ENCODE measurements at regions not wholly inside any gene's neighbourhood (a gene's known extent, or its start where the extent isn't known, plus 50 kb on each side); places are given as distances from the start of the nearest gene placed in this dataset.
A peak's percentile ranks its signal among the peaks of the same experiment; 100 is the strongest.
"Not testable (repeated sequence)": the region's sequence is repeated elsewhere in the genome, so short reads cannot be mapped to it uniquely, and the experiment has no call there.

DNA sequence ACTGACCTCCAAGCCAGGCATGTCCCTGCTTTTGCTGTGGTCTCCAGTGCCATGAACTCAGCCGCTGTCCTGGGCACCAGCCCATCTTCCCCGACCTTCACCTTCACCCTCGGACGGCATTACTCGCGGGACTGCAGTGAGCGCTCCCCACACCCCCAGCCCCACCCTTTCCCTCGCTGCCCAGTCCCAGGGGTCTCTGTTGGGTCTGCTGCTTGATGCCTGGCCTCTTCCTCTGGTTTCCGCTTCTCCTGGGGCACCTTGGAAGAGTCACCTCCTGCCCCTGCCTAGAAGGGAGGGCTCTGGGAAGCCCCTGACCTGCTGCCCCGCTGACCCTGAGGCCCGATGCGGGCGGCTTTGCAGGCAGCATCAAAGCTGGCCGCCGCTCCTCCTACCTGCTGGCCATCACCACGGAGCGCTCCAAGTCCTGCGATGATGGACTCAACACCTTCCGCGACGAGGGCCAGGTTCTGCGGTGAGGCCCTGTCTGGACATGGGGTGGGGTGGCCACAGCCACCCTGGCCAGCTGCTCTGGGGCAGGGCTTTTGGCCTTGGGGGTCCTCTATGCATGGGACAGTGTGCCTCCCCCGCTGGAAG is 102.3 kb downstream of the ZNF267 start:
- not testable (repeated sequence) for DNase-seq (ENCODE audit: low read depth in 2 of 2)

DNA sequence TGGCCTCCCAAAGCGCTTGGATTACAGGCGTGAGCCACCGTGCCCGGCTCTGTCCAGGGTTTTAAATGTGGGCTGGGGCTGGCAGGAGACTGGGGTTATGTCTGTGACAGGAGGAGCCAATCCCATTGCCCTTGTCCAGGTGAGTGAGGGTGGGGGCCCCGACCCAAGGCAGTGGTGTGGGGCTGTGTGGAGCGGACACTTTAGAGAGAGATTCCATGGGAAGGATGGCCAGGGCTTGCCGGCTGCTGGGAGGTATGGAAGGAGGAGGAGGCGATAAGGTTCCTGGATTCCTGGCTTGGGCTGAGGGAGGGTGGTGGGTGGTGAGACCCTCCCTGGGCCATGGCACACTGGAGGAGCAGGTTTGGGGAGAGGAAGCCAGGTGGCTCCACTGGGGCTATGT is 104.9 kb downstream of the ZNF267 start:
- DNase-seq (ENCODE audit: low read depth in 2 of 2), result not testable (repeated sequence)

DNA sequence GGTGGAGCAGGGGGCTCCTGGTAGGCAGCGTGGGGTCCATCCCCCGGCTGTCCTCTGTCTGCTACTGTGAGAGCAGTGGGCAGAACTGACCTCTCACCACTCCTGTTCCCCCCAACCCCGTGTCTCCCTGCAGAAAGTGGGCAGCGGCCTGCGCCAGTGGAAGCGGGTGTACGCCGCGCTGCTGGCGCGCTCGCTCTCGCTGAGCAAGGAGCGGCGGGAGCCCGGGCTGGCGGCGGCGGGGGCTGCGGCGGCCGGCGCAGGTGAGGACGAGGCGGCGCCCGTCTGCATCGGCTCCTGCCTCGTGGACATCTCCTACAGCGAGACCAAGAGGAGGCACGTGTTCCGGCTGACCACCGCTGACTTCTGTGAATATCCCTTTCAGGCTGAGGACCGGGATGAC is 108.1 kb downstream of the ZNF267 start:
- not testable (repeated sequence) for DNase-seq (ENCODE audit: low read depth in 2 of 2)

DNA sequence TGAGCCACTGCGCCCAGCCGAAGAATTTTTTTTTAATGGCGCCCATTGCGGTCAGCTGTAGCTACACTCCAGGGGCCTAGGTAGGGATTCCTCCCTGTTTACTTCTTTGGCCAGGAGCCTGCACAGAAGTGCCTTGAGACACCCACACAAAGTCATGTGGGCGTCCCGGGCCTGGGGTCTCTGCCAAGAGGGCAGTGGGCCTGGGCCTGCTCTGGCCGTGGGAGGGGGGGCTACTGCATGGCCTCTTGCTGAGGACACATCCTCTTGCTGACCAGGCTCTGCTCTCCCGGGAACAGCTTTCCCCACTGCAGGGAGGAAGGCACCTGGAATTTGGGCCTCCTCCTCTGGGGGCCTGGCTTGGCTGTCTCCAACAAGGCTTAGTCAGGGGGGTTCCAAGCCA is 109.4 kb downstream of the ZNF267 start:
- DNase-seq (ENCODE audit: low read depth in 2 of 2), result not testable (repeated sequence)

DNA sequence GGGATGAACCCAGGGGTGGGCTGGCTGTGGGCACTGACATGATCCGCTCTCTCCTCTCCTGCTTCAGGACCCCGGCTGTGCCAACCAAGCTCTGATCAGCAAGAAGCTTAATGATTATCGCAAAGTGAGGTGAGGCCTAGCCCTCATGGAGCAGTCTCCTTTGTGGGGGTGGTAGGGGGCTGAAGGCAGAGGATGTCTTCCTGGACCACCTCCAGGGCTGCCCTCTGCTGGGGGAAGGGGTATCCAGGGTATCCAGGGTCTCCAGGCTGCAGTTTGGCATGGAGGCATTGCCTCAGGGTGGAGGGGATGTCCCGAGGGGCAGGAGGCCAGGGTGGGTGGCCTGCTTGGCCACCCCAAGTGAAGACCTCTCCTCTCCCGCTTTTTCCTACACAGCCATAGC is 110.1 kb downstream of the ZNF267 start:
- DNase-seq (ENCODE audit: low read depth in 2 of 2), result not testable (repeated sequence)

DNA sequence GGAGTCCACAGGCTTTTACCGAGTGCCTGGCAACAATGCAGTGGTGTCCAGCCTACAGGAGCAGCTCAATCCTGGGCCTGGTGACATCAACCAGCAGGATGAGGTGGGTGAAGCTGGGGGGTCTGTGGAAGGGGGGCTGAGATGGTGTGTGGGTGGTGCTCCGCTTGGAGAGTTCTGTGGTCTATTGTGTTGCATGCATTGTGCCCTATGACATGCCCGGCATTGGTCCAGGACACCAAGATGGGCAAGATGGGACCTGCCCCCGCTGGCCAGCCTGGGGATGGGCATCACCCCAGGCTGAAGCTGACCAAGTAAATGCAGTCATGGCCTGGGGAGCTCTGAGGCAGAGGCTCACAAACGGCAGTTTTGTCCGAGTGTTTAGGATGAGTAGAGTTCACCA is 113.3 kb downstream of the ZNF267 start:
- not testable (repeated sequence) for DNase-seq (ENCODE audit: low read depth in 2 of 2)

DNA sequence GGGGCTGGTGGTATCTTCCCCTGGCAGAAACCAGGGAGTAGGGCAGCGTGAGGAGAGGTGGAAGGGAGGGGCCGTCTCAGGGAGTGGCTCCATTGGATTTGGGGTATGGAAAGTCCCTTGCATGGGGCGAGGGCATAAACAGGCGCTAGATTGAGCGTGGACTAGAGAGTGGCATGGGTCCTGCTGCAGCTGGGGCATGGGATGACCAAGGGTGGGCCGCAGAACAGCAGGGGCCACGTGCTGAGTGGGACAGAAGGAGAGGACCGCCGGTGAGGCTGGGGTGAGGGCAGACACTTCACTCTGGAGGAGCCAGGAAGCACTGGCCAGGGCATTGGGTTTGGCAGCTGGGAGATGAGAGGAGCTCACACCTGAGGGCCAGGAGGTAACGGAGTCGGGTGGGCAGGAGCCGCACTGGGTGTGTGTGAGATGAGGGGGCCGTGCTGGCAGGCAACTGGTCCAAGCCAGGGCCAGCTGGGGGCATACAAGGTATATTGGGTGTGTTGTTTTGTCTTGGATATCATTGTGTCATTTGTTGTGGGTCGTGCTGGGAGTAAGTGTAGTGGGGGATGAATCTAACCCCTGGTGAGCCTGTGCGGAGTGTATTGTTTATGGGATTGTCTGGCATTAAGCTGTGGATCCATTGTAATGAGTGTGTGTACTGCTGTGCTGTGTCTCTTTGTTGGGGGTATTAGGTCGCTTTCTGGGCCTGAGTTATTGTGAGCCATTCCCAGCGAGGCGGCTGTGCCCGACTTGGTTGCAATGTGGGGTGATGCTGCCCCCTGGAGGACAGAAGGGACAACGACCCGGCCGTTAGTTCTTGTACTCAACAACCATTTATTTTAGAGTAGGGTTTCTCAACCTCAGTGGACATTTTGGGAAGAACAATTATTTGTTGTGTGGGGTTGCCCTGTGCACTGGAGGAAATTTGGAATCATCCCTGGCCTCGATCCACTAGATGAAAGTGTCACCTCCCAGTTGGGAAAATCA is 115.3 kb downstream of the ZNF267 start:
- peak; percentile 29 to 48 for DNase-seq (ENCODE audit: low read depth in 2 of 2)

DNA sequence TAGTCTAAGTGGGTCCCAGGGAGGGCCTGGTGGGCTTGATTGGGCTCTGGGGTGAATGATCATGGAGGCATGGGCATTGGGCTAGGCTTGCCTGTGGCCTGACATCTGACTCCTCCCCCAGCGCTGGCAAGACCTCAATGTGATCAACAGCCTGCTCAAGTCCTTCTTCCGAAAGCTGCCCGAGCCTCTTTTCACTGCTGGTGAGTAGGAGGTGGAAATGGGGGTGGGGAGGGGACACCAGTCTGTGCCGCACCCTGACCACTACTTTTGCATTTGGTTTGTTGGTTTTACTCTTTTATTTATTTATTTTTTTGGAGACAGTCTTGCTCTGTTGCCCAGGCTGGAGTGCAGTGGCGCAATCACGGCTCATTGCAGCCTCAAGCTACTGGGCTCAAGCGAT is 116.7 kb downstream of the ZNF267 start:
- not testable (repeated sequence) for DNase-seq (ENCODE audit: low read depth in 2 of 2)

DNA sequence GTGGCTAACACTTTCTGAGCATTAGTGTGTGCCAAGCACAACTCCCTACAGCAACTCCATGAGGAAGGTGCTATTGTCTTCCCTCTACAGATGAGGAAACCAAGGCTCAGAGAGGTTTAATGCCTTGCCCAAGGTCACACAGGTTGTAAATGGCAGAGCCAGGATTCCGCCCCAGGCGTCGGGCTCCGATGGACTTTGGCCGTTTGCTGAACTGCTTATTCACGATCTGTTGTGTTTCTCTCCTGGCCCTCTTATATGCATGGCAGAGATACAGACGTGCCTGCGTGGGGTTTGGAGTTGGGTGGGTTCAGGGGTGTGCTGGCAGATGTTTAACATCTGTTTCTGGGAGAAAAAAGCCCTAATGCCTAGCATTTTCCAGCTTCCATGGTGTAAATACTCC is 117.4 kb downstream of the ZNF267 start:
- DNase-seq (ENCODE audit: low read depth in 2 of 2), result not testable (repeated sequence)

DNA sequence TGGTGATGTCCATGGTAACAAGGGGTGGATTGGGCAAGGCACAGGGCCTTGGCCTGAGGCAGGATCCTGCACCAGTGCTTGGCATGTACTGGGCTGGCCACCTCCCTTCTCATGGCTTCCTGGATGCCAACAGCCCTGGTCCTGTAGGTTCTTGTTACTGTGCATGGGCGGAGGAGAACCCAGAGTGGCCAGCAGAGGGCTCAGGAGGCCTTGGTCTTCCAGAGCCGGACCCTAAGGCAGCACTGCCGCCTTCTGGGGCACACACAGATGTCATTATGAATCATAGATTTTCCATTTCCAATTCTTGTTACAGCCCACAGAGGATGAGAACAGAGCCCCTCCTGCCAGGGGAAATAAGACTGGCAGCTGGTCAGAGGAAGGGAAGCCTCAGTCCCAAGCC is 122.7 kb downstream of the ZNF267 start:
- DNase-seq (ENCODE audit: low read depth in 2 of 2), result not testable (repeated sequence)

DNA sequence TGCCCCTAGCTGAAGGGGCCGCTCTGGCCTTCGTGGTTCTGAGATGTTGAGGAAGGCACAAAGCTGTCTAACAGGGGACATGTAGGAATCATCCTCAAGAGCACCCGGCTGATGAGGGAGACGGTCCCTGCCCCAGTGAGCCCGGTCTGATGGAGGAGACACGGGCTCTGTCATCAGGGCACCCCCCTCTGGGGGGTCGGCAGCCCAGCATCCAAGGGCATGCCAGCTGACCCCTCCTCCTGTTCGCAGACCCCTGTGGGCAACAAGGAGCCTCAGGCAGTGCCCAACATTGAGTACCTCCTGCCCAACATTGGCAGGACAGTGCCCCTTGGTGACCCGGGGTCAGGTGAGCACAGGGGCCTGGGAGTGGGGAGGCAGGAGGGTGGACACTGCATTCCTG is 128.9 kb downstream of the ZNF267 start:
- not testable (repeated sequence) for DNase-seq (ENCODE audit: low read depth in 2 of 2)

DNA sequence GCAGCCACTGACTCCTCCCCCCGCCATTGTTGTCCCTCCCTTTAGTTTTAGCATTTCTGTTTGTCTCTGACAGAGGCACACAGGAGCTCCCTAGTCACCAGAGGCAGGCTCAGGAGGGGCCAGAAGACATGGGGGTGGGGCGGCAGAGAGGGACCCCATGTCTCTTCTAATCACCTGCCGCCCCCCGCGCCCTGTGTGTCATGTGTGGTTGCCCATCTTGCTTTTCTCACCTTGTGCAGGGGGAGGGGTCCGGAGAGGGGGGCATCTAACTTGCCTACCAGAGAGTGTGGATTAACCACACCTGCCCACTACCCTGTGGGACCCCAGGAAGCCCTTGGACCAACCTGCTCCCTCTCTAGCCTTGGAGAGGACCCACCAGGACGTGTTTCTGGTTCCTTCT is 130.2 kb downstream of the ZNF267 start:
- not testable (repeated sequence) for DNase-seq (ENCODE audit: low read depth in 2 of 2)

DNA sequence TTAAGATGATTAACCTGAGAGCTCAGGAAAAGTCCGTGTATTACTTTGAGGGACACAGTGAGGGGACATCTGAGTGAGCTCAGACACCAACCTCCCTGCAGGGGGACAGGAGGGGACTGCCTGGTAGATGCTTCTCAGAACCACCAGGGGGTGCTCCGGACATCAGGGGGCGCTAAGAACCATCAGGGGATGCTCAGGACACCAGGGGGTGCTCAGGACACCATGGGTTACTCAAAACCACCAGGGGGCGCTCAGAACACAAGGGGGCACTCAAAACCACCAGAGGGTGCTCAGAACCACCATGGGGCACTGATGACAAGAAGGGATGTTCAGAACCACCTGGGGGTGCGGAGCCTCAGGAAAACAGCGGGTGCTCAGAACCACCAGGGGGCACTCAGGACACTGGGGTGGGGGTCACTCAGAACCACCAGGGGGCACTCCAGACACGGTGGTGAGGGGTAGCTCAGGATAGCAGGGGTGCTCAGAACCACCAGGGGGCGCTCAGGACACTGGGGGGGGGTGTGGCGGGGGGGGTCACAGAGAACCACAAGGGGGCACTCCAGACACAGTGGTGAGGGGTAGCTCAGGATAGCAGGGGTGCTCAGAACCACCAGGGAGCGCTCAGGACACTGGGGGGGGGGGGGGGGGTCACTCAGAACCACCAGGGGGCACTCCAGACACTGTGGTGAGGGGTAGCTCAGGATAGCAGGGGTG is 165.3 kb downstream of the ZNF267 start:
- DNase-seq (ENCODE audit: low read depth in 2 of 2), result not testable (repeated sequence)

DNA sequence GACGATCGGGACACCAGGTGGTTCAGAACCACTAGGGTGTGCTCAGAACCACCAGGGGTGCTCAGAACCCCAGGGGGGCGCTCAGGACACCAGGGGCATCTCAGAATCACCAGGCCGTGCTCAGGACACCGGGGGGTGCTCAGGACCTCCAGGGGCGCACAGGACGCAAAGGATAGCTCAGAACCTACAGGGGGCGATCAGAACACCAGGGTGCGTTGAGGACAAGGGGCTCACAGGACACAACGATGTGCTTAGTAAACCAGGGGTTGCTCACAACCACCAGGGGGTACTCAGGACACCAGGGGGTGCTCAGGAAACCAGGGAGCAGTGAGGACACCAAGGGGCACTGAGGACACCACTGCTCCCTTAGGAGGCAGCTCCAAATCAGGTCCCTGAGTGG is 166.3 kb downstream of the ZNF267 start:
- DNase-seq (ENCODE audit: low read depth in 2 of 2), result not testable (repeated sequence)

DNA sequence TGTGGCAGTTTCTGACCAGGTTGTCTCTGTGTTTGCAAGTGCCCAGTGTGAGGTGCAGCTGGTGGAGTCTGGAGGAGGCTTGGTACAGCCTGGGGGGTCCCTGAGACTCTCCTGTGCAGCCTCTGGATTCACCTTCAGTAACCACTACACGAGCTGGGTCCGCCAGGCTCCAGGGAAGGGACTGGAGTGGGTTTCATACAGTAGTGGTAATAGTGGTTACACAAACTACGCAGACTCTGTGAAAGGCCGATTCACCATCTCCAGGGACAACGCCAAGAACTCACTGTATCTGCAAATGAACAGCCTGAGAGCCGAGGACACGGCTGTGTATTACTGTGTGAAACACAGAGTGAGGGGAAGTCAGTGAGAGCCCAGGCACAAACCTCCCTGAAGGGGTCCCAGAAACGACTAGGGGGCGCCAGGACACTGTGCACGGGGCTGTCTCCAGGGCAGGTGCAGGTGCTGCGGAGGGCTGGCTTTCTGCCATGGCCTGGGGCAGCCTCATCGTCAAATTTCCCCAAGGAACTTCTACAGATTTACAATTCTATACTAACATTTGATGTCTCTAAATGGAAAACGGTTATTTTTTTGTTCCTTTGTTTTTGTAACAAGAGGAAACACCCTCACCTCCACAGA is 187.0 kb upstream of the TP53TG3D start:
- DNase-seq (ENCODE audit: low read depth in 2 of 2), result peak; percentile 12 to 38

DNA sequence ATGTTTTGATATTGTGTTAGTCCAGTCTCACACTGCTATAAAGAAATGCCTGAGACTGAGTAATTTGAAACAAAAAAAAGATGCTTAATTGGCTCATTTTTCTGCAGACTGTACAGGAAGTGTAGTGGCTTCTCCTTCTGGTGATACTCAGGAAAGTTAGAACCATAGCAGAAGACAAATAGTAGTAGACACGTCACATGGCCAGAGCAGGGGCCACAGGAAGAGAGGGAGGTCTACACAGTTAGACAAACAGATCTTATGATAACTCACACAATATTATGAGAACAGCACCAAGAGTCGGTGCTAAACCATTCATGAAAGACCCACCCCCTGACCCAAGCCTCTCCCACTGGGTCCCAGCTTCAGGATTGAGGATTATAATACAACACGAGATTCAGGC is 181.5 kb upstream of the TP53TG3D start:
- not testable (repeated sequence) for DNase-seq (ENCODE audit: low read depth in 2 of 2)

DNA sequence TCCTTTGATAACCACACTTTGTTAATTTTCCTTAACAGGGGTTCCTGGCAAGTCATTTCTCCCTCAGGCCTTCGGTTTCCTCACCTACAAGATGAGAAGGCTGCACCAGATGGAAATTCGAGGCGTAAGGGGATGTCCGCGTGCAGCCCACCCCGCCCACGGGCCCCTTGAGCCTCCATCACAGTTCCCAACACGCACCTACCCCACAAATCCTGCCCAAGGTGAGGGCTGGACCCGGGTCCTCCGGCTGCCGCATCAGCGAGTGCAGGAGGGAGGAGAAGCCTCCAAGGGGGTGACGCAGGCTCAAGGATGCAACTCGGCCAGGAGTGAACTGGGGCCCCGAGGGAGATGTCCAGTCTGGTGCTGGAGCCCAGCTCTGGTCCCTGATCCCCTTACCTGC is 169.2 kb upstream of the TP53TG3D start:
- not testable (repeated sequence) for DNase-seq (ENCODE audit: low read depth in 2 of 2)

DNA sequence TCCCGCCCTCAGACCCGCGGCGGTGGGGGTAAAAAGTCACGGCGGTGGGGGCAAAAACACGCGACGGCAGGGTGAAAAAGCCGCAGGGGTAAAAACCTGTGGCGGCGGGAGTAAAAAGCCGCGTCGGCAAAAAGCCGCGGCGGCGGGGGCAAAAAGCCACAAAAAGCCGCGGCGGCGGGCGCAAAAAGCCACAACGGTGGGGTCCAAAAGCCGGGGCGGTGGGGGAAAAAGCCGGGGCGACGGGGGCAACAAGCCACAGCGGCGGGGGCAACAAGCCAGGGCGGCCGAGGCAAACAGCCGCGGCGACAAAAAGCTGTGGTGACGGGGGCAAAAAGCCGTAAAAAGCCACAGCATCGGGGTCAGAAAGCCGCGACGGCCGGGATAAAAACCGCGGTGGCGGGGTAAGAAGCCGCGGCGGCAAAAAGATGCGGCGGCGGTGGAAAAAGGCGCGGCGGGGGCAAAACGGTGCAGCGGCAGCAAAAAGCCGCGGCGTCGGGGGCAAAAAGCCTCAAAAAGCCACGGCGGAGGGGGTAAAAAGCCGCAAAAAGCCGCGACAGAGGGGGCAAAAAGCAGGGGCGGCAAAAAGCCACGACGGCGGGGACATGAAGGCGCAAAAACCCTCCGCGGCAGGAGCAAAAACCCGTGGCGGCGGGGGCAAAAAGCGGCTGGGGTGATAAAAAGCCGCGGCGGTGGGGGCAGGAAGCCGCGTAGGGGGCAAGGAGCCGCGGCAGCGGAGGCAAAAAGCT is 168.3 kb upstream of the TP53TG3D start:
- DNase-seq (ENCODE audit: low read depth in 2 of 2), result peak; percentile 0 to 1

DNA sequence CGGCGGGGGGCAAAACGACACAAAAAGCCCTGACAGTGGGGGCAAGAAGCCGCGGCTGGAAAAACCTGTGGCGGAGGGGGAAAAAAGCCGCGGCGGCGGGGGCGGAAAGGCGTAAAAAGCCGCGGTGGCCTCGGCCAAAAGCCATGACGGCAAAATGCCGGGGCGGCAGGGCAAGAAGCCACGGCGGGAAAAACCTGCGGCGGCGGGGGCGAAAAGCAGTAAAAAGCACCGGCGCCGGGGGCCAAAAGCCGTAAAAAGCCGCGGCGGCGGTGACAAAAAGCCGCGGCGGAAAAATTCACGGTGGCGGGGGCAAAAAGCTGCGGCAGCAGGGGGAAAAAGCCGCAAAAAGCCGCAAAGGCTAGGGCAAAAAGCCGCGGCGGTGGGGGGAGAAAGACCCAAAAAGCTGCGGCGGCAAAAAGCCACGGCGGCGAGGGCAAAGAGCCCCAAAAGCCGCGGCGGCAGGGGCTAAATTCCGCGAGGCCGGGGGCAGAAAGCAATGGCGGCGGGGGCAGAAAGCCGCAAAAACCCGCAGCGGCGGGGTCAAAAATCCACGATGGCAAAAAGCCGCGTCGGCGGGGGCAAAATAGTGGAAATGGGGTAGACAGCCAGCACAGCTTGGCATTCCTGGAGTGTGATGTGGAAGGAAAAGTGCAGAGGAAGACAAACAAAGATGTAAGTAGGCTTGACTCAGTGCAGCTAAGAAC is 167.5 kb upstream of the TP53TG3D start:
- peak; percentile 37 to 56 for DNase-seq (ENCODE audit: low read depth in 2 of 2)

DNA sequence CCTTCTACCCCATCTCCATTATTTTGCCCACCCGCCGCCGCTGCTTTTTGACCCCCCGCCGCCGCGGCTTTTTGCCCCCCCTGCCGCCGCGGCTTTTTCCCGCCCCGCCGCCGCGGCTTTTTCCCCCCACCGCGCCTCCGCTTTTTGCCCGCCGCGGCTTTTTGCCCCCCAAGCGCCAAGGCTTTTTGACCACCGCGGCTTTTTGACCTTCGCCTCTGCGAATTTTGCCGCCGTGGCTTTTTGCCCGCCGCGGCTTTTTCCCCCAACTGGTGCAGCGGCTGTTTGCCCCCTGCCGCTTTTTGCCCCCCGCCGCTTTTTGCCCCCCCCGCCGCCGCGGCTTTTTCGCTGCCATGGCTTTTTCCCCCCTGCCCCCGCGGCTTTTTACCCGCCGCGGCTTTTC is 137.5 kb upstream of the TP53TG3D start:
- not testable (repeated sequence) for DNase-seq (ENCODE audit: low read depth in 2 of 2)

All from stimulated activated CD4-positive, alpha-beta T cell treated with anti-CD3 and anti-CD28 coated beads, Interleukin-1b, Interleukin-23, amount 100 ng/mL, for 4 hours (primary cell).